ENCODE measurements at regions not wholly inside any gene's neighbourhood (a gene's known extent, or its start where the extent isn't known, plus 50 kb on each side); places are given as distances from the start of the nearest gene placed in this dataset.

GRCh38 chr5:98530224-98530623 lies 243.2 kb upstream of the RGMB start:
- TF ChIP-seq CTCF (IDR thresholded peaks at IDR 0.05), result no peak
- no peak for TF ChIP-seq REST (IDR thresholded peaks at IDR 0.05; ENCODE audit: insufficient read depth in 1 of 2, low read depth in 2 of 2, low read length in 1 of 2)
- no peak for TF ChIP-seq POLR2AphosphoS5 (IDR thresholded peaks at IDR 0.05; ENCODE audit: low read depth, low read length)
